Testis (tissue), 2 donors: ENCODE measurements at regions not wholly inside any gene's neighbourhood (a gene's known extent, or its start where the extent isn't known, plus 50 kb on each side); places are given as distances from the start of the nearest gene placed in this dataset.

Experiments
- CTCF ChIP-seq, 3 experiments: fragments of 450-650 bp in 2 of 3; fragments of 200-600 bp in 1 of 3; sonication (generic) in 1 of 3; IDR thresholded peaks; one replicate each; pipeline ENCODE4 v1.5.1; 2016 to 2019; ENCODE audit warnings: antibody characterized with exemption in 3 of 3, mild to moderate bottlenecking in 2 of 3, moderate library complexity in 1 of 3
- POLR2A ChIP-seq: fragments of 450-650 bp; IDR thresholded peaks from one replicate; pipeline ENCODE4 v1.6.1; 2017; ENCODE audit warnings: antibody characterized with exemption, mild to moderate bottlenecking, moderate library complexity

GRCh38 chr5:72618708-72619107 is 111.5 kb upstream of the ZNF366 start:
- TF ChIP-seq CTCF (IDR thresholded peaks at IDR 0.05) = no peak
- no peak for TF ChIP-seq POLR2A
